HepG2 (cell line): ENCODE measurements at regions not wholly inside any gene's neighbourhood (a gene's known extent, or its start where the extent isn't known, plus 50 kb on each side); places are given as distances from the start of the nearest gene placed in this dataset.

Source experiments
- CEBPB ChIP-seq: IDR thresholded peaks from 2 replicates; pipeline ENCODE4 v1.6.1; 2011; ENCODE audit warnings: low read depth, low read length, improper control_type of control experiment, borderline replicate concordance
- ELF4 ChIP-seq: sonication (generic); formaldehyde crosslinking; IDR thresholded peaks from 2 replicates; pipeline ENCODE4 v1.5.0; 2020; ENCODE audit warnings: missing genetic modification reagents, mild to moderate bottlenecking, moderate library complexity, borderline replicate concordance
- ETV5 ChIP-seq: IDR thresholded peaks from 2 replicates; pipeline ENCODE4 v1.6.1; 2018; ENCODE audit warnings: missing biosample characterization, missing genetic modification reagents, inconsistent platforms, borderline replicate concordance
- FOXA1 ChIP-seq, 2 experiments: fragments of 450-650 bp in 1 of 2; sonication (generic) in 1 of 2; formaldehyde crosslinking in 1 of 2; IDR thresholded peaks; 2 replicates each; pipeline versions ENCODE4 v1.4.0 to v1.6.1; 2016 to 2020; ENCODE audit warnings: missing genetic modification reagents in 1 of 2
- FOXA3 ChIP-seq: IDR thresholded peaks from 2 replicates; pipeline ENCODE4 v1.6.1; 2016; ENCODE audit warnings: missing genetic modification reagents, missing compliant biosample characterization
- FOXK2 ChIP-seq: fragments of 450-650 bp; IDR thresholded peaks from 2 replicates; pipeline ENCODE4 v1.6.1; 2016
- GATAD1 ChIP-seq: IDR thresholded peaks from 2 replicates; pipeline ENCODE4 v1.6.1; 2016; ENCODE audit warnings: missing genetic modification reagents, missing compliant biosample characterization
- GATAD2A ChIP-seq: IDR thresholded peaks from 2 replicates; pipeline ENCODE4 v1.6.1; 2016
- HDAC2 ChIP-seq: sonication (generic); formaldehyde crosslinking; IDR thresholded peaks from 2 replicates; pipeline ENCODE4 v1.4.0; 2020; ENCODE audit warnings: missing genetic modification reagents
- HNF4A ChIP-seq: sonication (generic); formaldehyde crosslinking; IDR thresholded peaks from 2 replicates; pipeline ENCODE4 v1.4.0; 2020; ENCODE audit warnings: missing genetic modification reagents
- HNRNPLL ChIP-seq: fragments of 200-400 bp; formaldehyde crosslinking; IDR thresholded peaks from 2 replicates; pipeline ENCODE4 v1.6.1; 2017; ENCODE audit warnings: mild to moderate bottlenecking, low read depth, low read length; ENCODE audit not compliant: poor library complexity, severe bottlenecking
- KLF16 ChIP-seq, 2 experiments: sonication (generic) in 1 of 2; formaldehyde crosslinking in 1 of 2; IDR thresholded peaks; 2 replicates each; pipeline versions ENCODE4 v1.6.1 to v1.8.0; 2016 to 2023; ENCODE audit warnings: missing genetic modification reagents in 2 of 2, missing compliant biosample characterization in 1 of 2
- MIER3 ChIP-seq: IDR thresholded peaks from 2 replicates; pipeline ENCODE4 v1.6.1; 2016; ENCODE audit warnings: missing compliant biosample characterization, borderline replicate concordance
- MNT ChIP-seq: fragments of 450-650 bp; IDR thresholded peaks from 2 replicates; pipeline ENCODE4 v1.6.1; 2016
- POGZ ChIP-seq: sonication (generic); formaldehyde crosslinking; IDR thresholded peaks from 2 replicates; pipeline ENCODE4 v1.4.0; 2020; ENCODE audit warnings: mild to moderate bottlenecking, missing genetic modification reagents
- RBM22 ChIP-seq: fragments of 200-400 bp; formaldehyde crosslinking; optimal IDR thresholded peaks from 2 replicates; pipeline ENCODE3; 2017; ENCODE audit warnings: mild to moderate bottlenecking, low read length, moderate library complexity
- SMAD9 ChIP-seq: sonication (generic); formaldehyde crosslinking; IDR thresholded peaks from 2 replicates; pipeline ENCODE4 v1.5.1; 2020; ENCODE audit warnings: mild to moderate bottlenecking, missing genetic modification reagents
- TEAD3 ChIP-seq: optimal IDR thresholded peaks from 2 replicates; pipeline ENCODE3; 2016; ENCODE audit warnings: borderline replicate concordance
- TOE1 ChIP-seq: sonication (generic); formaldehyde crosslinking; IDR thresholded peaks from 2 replicates; pipeline ENCODE4 v1.4.0; 2020; ENCODE audit warnings: mild to moderate bottlenecking, missing genetic modification reagents
- ZC3H13 ChIP-seq: sonication (generic); formaldehyde crosslinking; IDR thresholded peaks from 2 replicates; pipeline ENCODE4 v1.8.1; 2023; ENCODE audit warnings: mild to moderate bottlenecking, missing genetic modification reagents, moderate library complexity
- ZFYVE20 ChIP-seq: sonication (generic); formaldehyde crosslinking; IDR thresholded peaks from 2 replicates; pipeline ENCODE4 v1.8.0; 2023; ENCODE audit warnings: low read depth, mild to moderate bottlenecking, moderate library complexity, missing genetic modification reagents, borderline replicate concordance
- ZNF451 ChIP-seq: sonication (generic); formaldehyde crosslinking; IDR thresholded peaks from 2 replicates; pipeline ENCODE4 v1.5.0; 2020; ENCODE audit warnings: mild to moderate bottlenecking, missing genetic modification reagents
- ZNF550 ChIP-seq: sonication (generic); formaldehyde crosslinking; IDR thresholded peaks from 2 replicates; pipeline ENCODE4 v1.4.0; 2020; ENCODE audit warnings: mild to moderate bottlenecking, missing genetic modification reagents, borderline replicate concordance
- ZNF768 ChIP-seq: sonication (generic); formaldehyde crosslinking; IDR thresholded peaks from 2 replicates; pipeline ENCODE4 v1.4.0; 2020; ENCODE audit warnings: missing genetic modification reagents
- TF ChIP-seq, protein P1 (sequence below): sonication (generic); formaldehyde crosslinking; conservative IDR thresholded peaks from 2 replicates; pipeline ENCODE4 v1.4.0; 2020; ENCODE audit warnings: missing genetic modification reagents
- TF ChIP-seq, protein P2 (sequence below): sonication (generic); formaldehyde crosslinking; IDR thresholded peaks from 2 replicates; pipeline ENCODE4 v1.8.0; 2022; ENCODE audit warnings: mild to moderate bottlenecking, missing genetic modification reagents
- TF ChIP-seq, protein P3 (sequence below): IDR thresholded peaks from 2 replicates; pipeline ENCODE4 v1.6.1; 2012; ENCODE audit warnings: low read depth, low read length, improper control_type of control experiment

DNA sequence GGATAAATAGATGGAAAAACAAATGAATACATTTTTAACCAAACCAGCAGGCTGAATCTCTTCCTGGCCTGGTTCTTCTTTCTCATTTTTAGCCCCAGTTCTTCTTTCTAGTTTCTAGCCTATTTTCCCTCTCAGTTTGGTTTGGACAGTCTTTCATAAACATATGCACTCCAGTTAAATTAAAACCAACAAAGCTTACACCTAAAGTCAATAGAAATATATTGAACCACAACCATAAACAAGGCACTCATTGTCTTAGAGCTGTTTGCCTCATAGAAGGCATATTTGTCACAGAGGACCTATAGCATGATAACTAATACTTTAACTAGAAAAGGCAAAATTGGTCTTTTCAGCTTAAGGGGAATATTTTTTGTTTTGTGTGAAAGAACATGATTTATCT, 638.3 kb downstream of the NR2F1-AS1 start (continued):
- no peak for TF ChIP-seq MNT
- TF ChIP-seq GATAD1, result peak; percentile 15; the same call in 1 of the 2 replicates
- TF ChIP-seq, protein P1, sequence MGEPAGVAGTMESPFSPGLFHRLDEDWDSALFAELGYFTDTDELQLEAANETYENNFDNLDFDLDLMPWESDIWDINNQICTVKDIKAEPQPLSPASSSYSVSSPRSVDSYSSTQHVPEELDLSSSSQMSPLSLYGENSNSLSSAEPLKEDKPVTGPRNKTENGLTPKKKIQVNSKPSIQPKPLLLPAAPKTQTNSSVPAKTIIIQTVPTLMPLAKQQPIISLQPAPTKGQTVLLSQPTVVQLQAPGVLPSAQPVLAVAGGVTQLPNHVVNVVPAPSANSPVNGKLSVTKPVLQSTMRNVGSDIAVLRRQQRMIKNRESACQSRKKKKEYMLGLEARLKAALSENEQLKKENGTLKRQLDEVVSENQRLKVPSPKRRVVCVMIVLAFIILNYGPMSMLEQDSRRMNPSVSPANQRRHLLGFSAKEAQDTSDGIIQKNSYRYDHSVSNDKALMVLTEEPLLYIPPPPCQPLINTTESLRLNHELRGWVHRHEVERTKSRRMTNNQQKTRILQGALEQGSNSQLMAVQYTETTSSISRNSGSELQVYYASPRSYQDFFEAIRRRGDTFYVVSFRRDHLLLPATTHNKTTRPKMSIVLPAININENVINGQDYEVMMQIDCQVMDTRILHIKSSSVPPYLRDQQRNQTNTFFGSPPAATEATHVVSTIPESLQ, result no peak
- TF ChIP-seq HNRNPLL, result no peak
- peak; percentile 76; the same call in 1 of the 2 replicates for TF ChIP-seq FOXK2
- TF ChIP-seq, protein P2, sequence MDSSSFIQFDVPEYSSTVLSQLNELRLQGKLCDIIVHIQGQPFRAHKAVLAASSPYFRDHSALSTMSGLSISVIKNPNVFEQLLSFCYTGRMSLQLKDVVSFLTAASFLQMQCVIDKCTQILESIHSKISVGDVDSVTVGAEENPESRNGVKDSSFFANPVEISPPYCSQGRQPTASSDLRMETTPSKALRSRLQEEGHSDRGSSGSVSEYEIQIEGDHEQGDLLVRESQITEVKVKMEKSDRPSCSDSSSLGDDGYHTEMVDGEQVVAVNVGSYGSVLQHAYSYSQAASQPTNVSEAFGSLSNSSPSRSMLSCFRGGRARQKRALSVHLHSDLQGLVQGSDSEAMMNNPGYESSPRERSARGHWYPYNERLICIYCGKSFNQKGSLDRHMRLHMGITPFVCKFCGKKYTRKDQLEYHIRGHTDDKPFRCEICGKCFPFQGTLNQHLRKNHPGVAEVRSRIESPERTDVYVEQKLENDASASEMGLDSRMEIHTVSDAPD (CRISPR knock-in tag), result 0 out of 2 replicates have a peak, but pooled peaks have one; percentile 48
- TF ChIP-seq ZNF768, result no peak
- TF ChIP-seq KLF16 (CRISPR knock-in tag; IDR thresholded peaks at IDR 0.05), result 0 out of 4 replicates have a peak, but pooled peaks of 1 of the 2 experiments have one; percentile 34
- no peak for TF ChIP-seq RBM22
- TF ChIP-seq ELF4 (CRISPR knock-in tag), result no peak
- TF ChIP-seq GATAD2A, result peak; percentile 96
- peak; percentile 90 for TF ChIP-seq FOXA3 (CRISPR knock-in tag)
- TF ChIP-seq TEAD3, result peak; percentile 23
- TF ChIP-seq POGZ (CRISPR knock-in tag), result peak; percentile 56; the same call in 1 of the 2 replicates
- TF ChIP-seq HDAC2 (CRISPR knock-in tag), result peak; percentile 48; the same call in 1 of the 2 replicates
- no peak for TF ChIP-seq ZFYVE20 (CRISPR knock-in tag)
- peak; percentile 18; the same call in 1 of the 2 replicates for TF ChIP-seq HNF4A
- peak; percentile 84 for TF ChIP-seq FOXA1 (IDR thresholded peaks at IDR 0.05)
- peak; percentile 71 for TF ChIP-seq FOXA1 (CRISPR knock-in tag; IDR thresholded peaks at IDR 0.05)
- no peak for TF ChIP-seq TOE1 (CRISPR knock-in tag)
- TF ChIP-seq, protein P3, sequence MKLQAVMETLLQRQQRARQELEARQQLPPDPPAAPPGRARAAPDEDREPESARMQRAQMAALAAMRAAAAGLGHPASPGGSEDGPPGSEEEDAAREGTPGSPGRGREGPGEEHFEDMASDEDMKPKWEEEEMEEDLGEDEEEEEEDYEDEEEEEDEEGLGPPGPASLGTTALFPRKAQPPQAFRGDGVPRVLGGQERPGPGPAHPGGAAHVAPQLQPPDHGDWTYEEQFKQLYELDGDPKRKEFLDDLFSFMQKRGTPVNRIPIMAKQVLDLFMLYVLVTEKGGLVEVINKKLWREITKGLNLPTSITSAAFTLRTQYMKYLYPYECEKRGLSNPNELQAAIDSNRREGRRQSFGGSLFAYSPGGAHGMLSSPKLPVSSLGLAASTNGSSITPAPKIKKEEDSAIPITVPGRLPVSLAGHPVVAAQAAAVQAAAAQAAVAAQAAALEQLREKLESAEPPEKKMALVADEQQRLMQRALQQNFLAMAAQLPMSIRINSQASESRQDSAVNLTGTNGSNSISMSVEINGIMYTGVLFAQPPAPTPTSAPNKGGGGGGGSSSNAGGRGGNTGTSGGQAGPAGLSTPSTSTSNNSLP, result peak; percentile 32; the same call in 1 of the 2 replicates
- TF ChIP-seq ZNF451, result no peak
- TF ChIP-seq ETV5 (CRISPR knock-in tag), result peak; percentile 11; the same call in 1 of the 2 replicates
- TF ChIP-seq SMAD9 (CRISPR knock-in tag), result no peak
- peak; percentile 55; the same call in 1 of the 2 replicates for TF ChIP-seq MIER3
- TF ChIP-seq ZNF550 (CRISPR knock-in tag), result no peak
- TF ChIP-seq ZC3H13 (CRISPR knock-in tag), result no peak
- TF ChIP-seq CEBPB, result no peak
